ENCODE measurements at regions not wholly inside any gene's neighbourhood (a gene's known extent, or its start where the extent isn't known, plus 50 kb on each side); places are given as distances from the start of the nearest gene placed in this dataset.

- DNase-seq (ENCODE audit: low spot score), result no peak
Observed at GRCh38 chr2:136214307-136215200, 96.6 kb upstream of the CXCR4 start.

GRCh38 chr2:136213836-136214235 lies 95.9 kb upstream of the CXCR4 start:
- no peak for DNase-seq (ENCODE audit: low spot score)

GRCh38 chr2:136212426-136213378 lies 94.8 kb upstream of the CXCR4 start:
- peak; percentile 68 for DNase-seq (ENCODE audit: low spot score)

- DNase-seq (ENCODE audit: low spot score), result no peak
Observed at GRCh38 chr2:136211701-136212100, 93.8 kb upstream of the CXCR4 start.

GRCh38 chr2:136210822-136211221 lies 92.9 kb upstream of the CXCR4 start:
- DNase-seq (ENCODE audit: low spot score), result no peak

- DNase-seq (ENCODE audit: low spot score), result no peak
Observed at GRCh38 chr2:136210455-136210805, 92.5 kb upstream of the CXCR4 start.

GRCh38 chr2:136209561-136210454 lies 91.9 kb upstream of the CXCR4 start:
- no peak for DNase-seq (ENCODE audit: low spot score)

GRCh38 chr2:136208682-136209420 lies 90.9 kb upstream of the CXCR4 start:
- no peak for DNase-seq (ENCODE audit: low spot score)

GRCh38 chr2:136207665-136208064 lies 89.7 kb upstream of the CXCR4 start:
- no peak for DNase-seq (ENCODE audit: low spot score)

- DNase-seq (ENCODE audit: low spot score), result no peak
Observed at GRCh38 chr2:136207030-136207623, 89.2 kb upstream of the CXCR4 start.

- DNase-seq (ENCODE audit: low spot score), result no peak
Observed at GRCh38 chr2:136206613-136207012, 88.7 kb upstream of the CXCR4 start.

GRCh38 chr2:136205615-136206014 lies 87.7 kb upstream of the CXCR4 start:
- no peak for DNase-seq (ENCODE audit: low spot score)

- DNase-seq (ENCODE audit: low spot score), result no peak
Observed at GRCh38 chr2:136204971-136205370, 87.0 kb upstream of the CXCR4 start.

GRCh38 chr2:136195226-136195625 lies 77.3 kb upstream of the CXCR4 start:
- no peak for DNase-seq (ENCODE audit: low spot score)

GRCh38 chr2:136191041-136191440 lies 73.1 kb upstream of the CXCR4 start:
- no peak for DNase-seq (ENCODE audit: low spot score)

GRCh38 chr2:136189221-136189782 lies 71.4 kb upstream of the CXCR4 start:
- no peak for DNase-seq (ENCODE audit: low spot score)

- no peak for DNase-seq (ENCODE audit: low spot score)
Observed at GRCh38 chr2:136188086-136188485, 70.1 kb upstream of the CXCR4 start.

- DNase-seq (ENCODE audit: low spot score), result no peak
Observed at GRCh38 chr2:136185981-136186776, 68.2 kb upstream of the CXCR4 start.

- DNase-seq (ENCODE audit: low spot score), result no peak
Observed at GRCh38 chr2:136183097-136183496, 65.1 kb upstream of the CXCR4 start.

GRCh38 chr2:136182315-136182714 lies 64.4 kb upstream of the CXCR4 start:
- DNase-seq (ENCODE audit: low spot score), result no peak

Measured in CD4-positive, alpha-beta T cell treated with Interleukin-2 at 100 ng/mL for 4 hours (primary cell).